ENCODE measurements at regions not wholly inside any gene's neighbourhood (a gene's known extent, or its start where the extent isn't known, plus 50 kb on each side); places are given as distances from the start of the nearest gene placed in this dataset.
"Not testable (repeated sequence)": the region's sequence is repeated elsewhere in the genome, so short reads cannot be mapped to it uniquely, and the experiment has no call there.

DNA sequence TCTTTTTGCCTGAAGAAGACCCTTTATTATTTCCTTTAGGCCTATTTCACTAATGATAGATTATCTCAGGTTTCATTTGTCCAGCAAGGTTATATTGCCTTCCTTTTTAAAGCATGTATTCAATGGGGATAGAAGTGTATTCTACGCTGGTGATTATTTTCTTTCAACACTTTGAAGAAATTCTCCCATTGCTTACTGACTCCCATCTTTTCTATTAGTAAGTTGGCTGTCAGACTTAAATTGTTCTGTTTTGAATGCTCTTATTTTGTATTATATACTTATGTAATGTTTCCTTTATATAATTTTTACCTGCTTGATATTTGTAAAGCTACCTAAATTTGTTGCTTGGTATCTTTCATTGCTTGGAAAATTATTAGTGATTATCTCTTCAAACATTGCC, 445.1 kb upstream of the RASGRP1 start:
- intact Hi-C loops (cut with micrococcal nuclease; ENCODE audit: unreplicated experiment) = no loop called here
- Histone ChIP-seq H3K27ac (ENCODE audit: low read depth, low read length, poor library complexity, severe bottlenecking) (no peak overlapping the region), H3K4me3 (ENCODE audit: low read depth, low read length, poor library complexity, severe bottlenecking) (no peak overlapping the region), H3K9me3 (ENCODE audit: low read depth, low read length, poor library complexity, severe bottlenecking) (peaks cover 8% of the 10 kb centered on the region), H3K36me3 (ENCODE audit: insufficient read depth, low read length, poor library complexity, severe bottlenecking) (no peaks in the 10 kb centered on the region), H3K27me3 (replicated peaks; ENCODE audit: insufficient read depth, low read depth, low read length, poor library complexity) (no peaks in the 10 kb centered on the region), H3K4me1 (ENCODE audit: insufficient read depth, low read length, poor library complexity, severe bottlenecking) (no peaks in the 10 kb centered on the region)
- no peak for DNase-seq (ENCODE audit: low spot score)
- TF ChIP-seq EZH2 (IDR thresholded peaks at IDR 0.05; ENCODE audit: borderline replicate concordance, low read depth, low read length, poor library complexity, severe bottlenecking) (no peak), CTCF (conservative IDR thresholded peaks at IDR 0.05; ENCODE audit: low read depth, low read length) (no peak)
- BruUV-seq (replicated peaks) = no TSS peak
- ChIA-PET CTCF (no interaction called here), POLR2A (ENCODE audit: low non-redundant PET) (no interaction called here)

DNA sequence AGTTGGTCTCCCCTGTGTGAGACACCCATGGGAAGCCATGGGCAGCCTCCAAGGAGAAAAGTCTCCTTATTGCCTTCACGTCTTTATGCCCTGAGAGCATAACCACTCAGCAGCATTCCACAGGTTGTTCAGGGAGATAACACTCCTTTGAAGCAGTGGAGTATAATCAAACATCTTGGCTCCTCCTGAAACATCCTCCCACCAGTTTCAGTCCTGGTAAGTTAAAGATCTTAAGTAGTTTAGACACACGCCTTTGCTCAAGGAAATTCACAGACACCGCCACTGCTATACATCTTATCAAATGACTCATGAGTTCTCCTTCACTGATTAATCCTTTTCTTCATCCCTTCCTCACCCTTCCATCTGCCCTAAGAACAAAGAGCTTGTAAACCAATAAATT, 446.5 kb upstream of the RASGRP1 start:
- CTCF ChIA-PET = not testable (repeated sequence)

DNA sequence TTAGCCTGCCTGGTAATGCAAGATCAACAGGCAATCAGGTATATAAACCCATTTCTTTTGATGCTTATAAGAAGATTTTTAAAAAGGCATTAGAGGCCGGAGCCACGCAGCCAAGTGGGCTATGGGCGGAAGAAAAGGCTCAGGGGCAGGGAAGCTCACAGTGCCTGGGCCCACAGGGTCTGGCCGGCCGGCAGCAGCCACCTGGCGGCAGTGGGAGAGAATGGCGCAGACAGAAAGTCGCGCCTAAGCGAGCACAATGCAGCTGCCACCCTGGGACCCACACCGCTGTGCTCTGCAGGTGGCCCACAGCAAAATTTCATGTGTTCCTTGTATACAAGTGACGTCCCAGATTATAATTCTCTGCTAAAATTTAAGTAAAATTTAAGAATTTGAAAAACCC, 448.6 kb upstream of the RASGRP1 start:
- DNase-seq (ENCODE audit: low spot score) = no peak
- no TSS peak for BruUV-seq (replicated peaks)
- no peak overlapping the region for H3K27ac ChIP-seq (ENCODE audit: low read depth, low read length, poor library complexity, severe bottlenecking)
- H3K27me3 ChIP-seq (replicated peaks; ENCODE audit: insufficient read depth, low read depth, low read length, poor library complexity) = peaks cover 7% of the 10 kb centered on the region
- peaks cover 4% of the 10 kb centered on the region for H3K9me3 ChIP-seq (ENCODE audit: low read depth, low read length, poor library complexity, severe bottlenecking)
- H3K4me3 ChIP-seq (ENCODE audit: low read depth, low read length, poor library complexity, severe bottlenecking) = no peak overlapping the region
- H3K36me3 ChIP-seq (ENCODE audit: insufficient read depth, low read length, poor library complexity, severe bottlenecking) = no peaks in the 10 kb centered on the region
- intact Hi-C loops (cut with micrococcal nuclease; ENCODE audit: unreplicated experiment) = no loop called here
- TF ChIP-seq EZH2 (IDR thresholded peaks at IDR 0.05; ENCODE audit: borderline replicate concordance, low read depth, low read length, poor library complexity, severe bottlenecking) = no peak
- no peak for TF ChIP-seq CTCF (conservative IDR thresholded peaks at IDR 0.05; ENCODE audit: low read depth, low read length)
- H3K4me1 ChIP-seq (ENCODE audit: insufficient read depth, low read length, poor library complexity, severe bottlenecking) = no peaks in the 10 kb centered on the region
- POLR2A ChIA-PET (ENCODE audit: low non-redundant PET) = no interaction called here
- CTCF ChIA-PET = no interaction called here

More for the DNA sequence above, 446.5 kb upstream of the RASGRP1 start:
- H3K27ac ChIP-seq (ENCODE audit: low read depth, low read length, poor library complexity, severe bottlenecking); H3K4me3 ChIP-seq (ENCODE audit: low read depth, low read length, poor library complexity, severe bottlenecking); H3K27me3 ChIP-seq (replicated peaks; ENCODE audit: insufficient read depth, low read depth, low read length, poor library complexity); H3K36me3 ChIP-seq (ENCODE audit: insufficient read depth, low read length, poor library complexity, severe bottlenecking); POLR2A ChIA-PET (ENCODE audit: low non-redundant PET); H3K9me3 ChIP-seq (ENCODE audit: low read depth, low read length, poor library complexity, severe bottlenecking); intact Hi-C loops (cut with micrococcal nuclease; ENCODE audit: unreplicated experiment); DNase-seq (ENCODE audit: low spot score); BruUV-seq (replicated peaks); H3K4me1 ChIP-seq (ENCODE audit: insufficient read depth, low read length, poor library complexity, severe bottlenecking): not testable (repeated sequence)

GRCh38 chr15:39014682-39015081, 450.1 kb upstream of the RASGRP1 start:
- H3K4me3 ChIP-seq (ENCODE audit: low read depth, low read length, poor library complexity, severe bottlenecking) = no peak overlapping the region
- BruUV-seq (replicated peaks) = no TSS peak
- POLR2A ChIA-PET (ENCODE audit: low non-redundant PET) = no interaction called here
- peaks cover 4% of the 10 kb centered on the region for H3K9me3 ChIP-seq (ENCODE audit: low read depth, low read length, poor library complexity, severe bottlenecking)
- H3K4me1 ChIP-seq (ENCODE audit: insufficient read depth, low read length, poor library complexity, severe bottlenecking) = no peaks in the 10 kb centered on the region
- DNase-seq (ENCODE audit: low spot score) = no peak
- no peak overlapping the region for H3K27ac ChIP-seq (ENCODE audit: low read depth, low read length, poor library complexity, severe bottlenecking)
- CTCF ChIA-PET = no interaction called here
- peaks cover 20% of the 10 kb centered on the region for H3K27me3 ChIP-seq (replicated peaks; ENCODE audit: insufficient read depth, low read depth, low read length, poor library complexity)
- TF ChIP-seq CTCF (conservative IDR thresholded peaks at IDR 0.05; ENCODE audit: low read depth, low read length) (no peak), EZH2 (IDR thresholded peaks at IDR 0.05; ENCODE audit: borderline replicate concordance, low read depth, low read length, poor library complexity, severe bottlenecking) (no peak)
- intact Hi-C loops (cut with micrococcal nuclease; ENCODE audit: unreplicated experiment) = no loop called here
- no peaks in the 10 kb centered on the region for H3K36me3 ChIP-seq (ENCODE audit: insufficient read depth, low read length, poor library complexity, severe bottlenecking)
